IPS-15b (cell line): ENCODE measurements at regions not wholly inside any gene's neighbourhood (a gene's known extent, or its start where the extent isn't known, plus 50 kb on each side); places are given as distances from the start of the nearest gene placed in this dataset.

Source experiments
- H3K27me3 ChIP-seq: one replicate; pipeline ENCODE4 v1.6.1; 2013; ENCODE audit warnings: low read length; ENCODE audit not compliant: control insufficient read depth, insufficient read depth
- H3K36me3 ChIP-seq: one replicate; pipeline ENCODE4 v1.6.1; 2013; ENCODE audit warnings: low read length; ENCODE audit not compliant: control insufficient read depth, insufficient read depth
- H3K4me1 ChIP-seq: one replicate; pipeline ENCODE4 v1.6.1; 2013; ENCODE audit warnings: mild to moderate bottlenecking, low read length; ENCODE audit not compliant: control insufficient read depth, insufficient read depth
- H3K4me3 ChIP-seq: one replicate; pipeline ENCODE4 v1.5.1; 2013; ENCODE audit warnings: low read depth, low read length
- H3K9ac ChIP-seq: one replicate; pipeline ENCODE4 v1.6.1; 2013; ENCODE audit warnings: low read depth, mild to moderate bottlenecking, low read length
- H3K9me3 ChIP-seq: one replicate; pipeline ENCODE4 v1.6.1; 2013; ENCODE audit warnings: mild to moderate bottlenecking, low read length; ENCODE audit not compliant: control insufficient read depth, insufficient read depth

DNA sequence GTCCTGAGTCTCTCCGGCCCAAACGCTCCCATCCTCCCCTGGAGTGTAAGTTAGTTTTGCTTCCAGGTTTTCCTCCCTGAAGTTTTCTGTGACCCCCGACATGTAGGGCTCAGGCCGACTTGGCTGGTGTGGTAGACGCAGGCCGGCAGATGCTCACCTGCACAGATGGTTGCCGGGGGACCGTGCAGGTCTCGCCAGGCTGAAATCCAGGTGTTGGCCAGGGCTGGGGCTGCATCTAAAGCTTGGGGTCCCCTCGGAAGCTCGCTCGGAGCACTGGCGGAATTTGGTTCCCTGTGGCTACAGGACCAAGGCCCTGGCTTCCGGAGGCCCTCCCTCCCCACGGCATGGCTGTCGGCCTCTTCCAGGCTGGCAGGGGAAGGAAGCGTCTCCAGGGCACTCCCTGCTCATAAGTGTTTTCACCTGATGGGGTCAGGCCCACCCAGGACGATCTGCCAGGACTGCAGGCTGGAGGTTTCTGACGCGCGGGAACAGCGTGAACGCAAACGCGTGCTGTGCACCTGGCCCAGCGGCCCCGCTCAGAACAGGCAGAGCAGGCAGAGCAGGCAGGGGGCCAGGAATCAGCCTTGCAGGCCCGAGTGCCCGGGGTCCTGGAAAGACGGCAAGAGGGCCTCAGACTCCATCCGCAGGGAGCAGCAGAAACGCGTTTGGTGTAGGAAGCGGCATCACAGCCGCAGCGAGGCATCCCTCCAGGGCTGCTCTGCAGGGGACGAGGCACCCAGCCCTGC lies 258.2 kb downstream of the BRD1 start:
- Histone ChIP-seq H3K4me3 (no peak overlapping the region), H3K27me3 (no peaks in the 10 kb centered on the region), H3K9ac (no peak overlapping the region), H3K4me1 (no peaks in the 10 kb centered on the region), H3K36me3 (no peaks in the 10 kb centered on the region), H3K9me3 (no peaks in the 10 kb centered on the region)

DNA sequence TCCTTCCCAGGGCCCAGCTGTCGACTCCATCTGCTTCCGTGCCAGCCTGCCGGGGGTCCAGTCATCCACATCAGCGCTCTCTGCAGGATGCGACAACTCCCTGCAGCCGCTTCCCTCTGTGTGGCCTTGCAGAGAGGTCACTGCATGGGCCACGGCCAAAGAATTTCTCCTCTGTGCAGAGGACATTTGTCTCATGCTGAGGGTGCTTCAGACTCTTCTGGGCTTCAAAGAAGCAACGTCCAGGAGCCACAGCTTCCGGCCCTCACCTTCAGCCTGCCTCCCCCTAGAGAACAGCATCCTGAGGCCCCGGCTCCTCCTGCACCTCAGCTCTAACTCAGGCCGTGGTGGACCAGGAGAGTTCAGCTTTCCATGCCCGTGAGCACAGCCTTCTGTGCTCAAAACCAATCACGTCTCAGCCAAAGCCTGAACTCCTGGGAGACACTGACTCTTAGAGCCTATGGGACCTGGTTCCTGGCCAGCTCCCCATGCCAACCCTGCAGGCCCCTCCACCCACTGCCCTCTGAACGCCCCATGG lies 258.9 kb downstream of the BRD1 start:
- Histone ChIP-seq H3K9ac (no peak overlapping the region), H3K27me3 (no peaks in the 10 kb centered on the region), H3K4me1 (no peaks in the 10 kb centered on the region), H3K4me3 (no peak overlapping the region), H3K36me3 (no peaks in the 10 kb centered on the region), H3K9me3 (no peaks in the 10 kb centered on the region)

DNA sequence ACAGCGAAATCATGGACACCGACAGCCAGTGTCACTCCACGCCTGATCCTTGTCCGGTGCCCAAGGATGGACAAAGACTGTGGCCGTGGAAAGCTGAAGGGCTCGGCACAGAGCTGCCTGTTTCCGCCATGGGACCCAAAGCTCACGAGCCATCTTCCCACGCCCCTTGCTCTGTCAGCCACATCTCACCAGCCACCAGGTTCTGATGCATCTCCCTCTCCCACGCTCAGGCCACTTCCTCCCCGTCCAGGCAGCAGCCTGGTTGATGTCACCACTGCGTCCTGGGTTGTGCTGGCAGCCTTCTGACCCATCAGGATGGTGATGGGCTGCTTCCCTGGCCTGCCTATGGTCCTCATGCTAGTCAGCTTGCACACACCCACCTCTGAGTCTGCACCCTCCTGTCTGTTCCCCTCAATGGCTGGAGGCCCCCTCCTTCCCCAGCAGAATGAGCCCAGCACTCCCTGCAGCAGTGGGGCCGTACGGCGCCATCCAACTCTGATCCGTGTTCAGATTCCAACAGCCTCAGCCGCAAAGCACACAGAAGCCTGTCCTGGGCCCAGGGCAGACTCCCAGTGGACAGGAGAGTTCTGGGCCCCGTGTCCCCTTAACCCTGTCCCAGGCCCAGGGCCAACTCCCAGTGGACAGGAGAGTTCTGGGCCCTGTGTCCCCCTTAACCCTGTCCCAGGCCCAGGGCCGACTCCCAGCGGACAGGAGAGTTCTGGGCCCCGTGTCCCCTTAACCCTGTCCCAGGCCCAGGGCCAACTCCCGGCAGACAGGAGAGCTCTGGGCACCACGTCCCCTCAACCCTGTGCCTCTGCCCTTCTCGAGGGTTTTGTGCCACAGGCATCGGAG lies 259.5 kb downstream of the BRD1 start:
- H3K27me3 ChIP-seq = no peaks in the 10 kb centered on the region
- H3K4me3 ChIP-seq = no peak overlapping the region
- no peaks in the 10 kb centered on the region for H3K4me1 ChIP-seq
- H3K9ac ChIP-seq = no peak overlapping the region
- no peaks in the 10 kb centered on the region for H3K36me3 ChIP-seq
- H3K9me3 ChIP-seq = no peaks in the 10 kb centered on the region

DNA sequence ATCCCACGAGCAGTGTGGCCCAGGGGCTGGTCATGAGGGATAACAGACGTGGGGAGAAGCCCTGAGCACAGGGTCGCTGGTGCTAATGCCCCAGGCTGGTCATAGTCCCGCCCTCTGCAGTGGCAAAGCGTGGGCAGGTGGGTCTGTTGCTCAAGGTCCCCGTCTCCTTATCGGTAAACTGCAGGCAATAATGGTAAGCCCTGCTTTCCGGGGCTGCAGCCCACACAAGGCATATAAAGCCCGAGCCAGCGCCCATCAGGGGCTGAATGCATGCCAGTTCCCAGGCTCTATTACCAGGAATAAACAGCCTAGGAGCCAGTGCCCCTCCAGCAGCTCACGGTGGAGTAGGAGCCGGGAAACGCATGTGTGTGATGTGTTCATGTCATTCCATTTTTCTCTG lies 261.0 kb downstream of the BRD1 start:
- H3K9me3 ChIP-seq = no peaks in the 10 kb centered on the region
- no peaks in the 10 kb centered on the region for H3K36me3 ChIP-seq
- H3K9ac ChIP-seq = no peak overlapping the region
- no peaks in the 10 kb centered on the region for H3K27me3 ChIP-seq
- no peaks in the 10 kb centered on the region for H3K4me1 ChIP-seq
- H3K4me3 ChIP-seq = no peak overlapping the region

DNA sequence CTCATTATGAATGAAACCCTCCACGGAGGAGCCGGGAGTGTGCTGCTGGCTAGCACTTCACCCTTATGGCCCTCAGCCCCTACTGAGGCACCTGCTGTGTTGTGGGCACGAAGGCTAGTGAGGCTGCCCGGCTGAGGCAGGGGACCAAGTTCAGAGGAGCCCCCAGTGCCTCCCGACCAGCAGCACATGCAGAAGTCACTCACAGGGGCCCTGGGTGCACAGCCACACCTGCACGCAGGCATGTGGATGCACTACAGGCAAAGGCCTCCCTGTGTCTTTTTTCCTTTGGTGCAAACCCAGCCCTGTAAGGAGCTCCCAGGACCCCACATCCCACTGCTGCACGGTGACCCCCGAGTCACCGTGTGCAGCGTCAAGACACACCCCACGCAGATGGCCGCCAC lies 261.5 kb downstream of the BRD1 start:
- Histone ChIP-seq H3K4me1 (no peaks in the 10 kb centered on the region), H3K27me3 (no peaks in the 10 kb centered on the region), H3K36me3 (no peaks in the 10 kb centered on the region), H3K9ac (no peak overlapping the region), H3K9me3 (no peaks in the 10 kb centered on the region), H3K4me3 (no peak overlapping the region)

DNA sequence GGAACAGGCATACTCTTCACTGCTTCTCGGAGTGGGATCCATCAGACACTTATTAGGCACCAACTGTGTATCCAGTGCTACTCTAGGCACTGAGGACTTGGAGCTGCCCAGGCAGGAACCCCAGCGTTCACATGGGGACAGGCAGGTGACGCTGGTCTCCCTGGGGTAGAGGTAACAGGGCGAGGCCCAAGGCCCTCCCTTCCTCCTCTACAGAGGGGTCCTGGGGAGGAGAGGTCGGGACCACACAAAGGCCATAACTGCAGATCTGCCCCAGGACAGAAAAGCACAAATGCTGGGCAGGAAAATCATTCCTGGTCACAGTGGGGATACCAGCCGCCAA lies 262.2 kb downstream of the BRD1 start:
- no peaks in the 10 kb centered on the region for H3K36me3 ChIP-seq
- H3K4me1 ChIP-seq = no peaks in the 10 kb centered on the region
- H3K4me3 ChIP-seq = no peak overlapping the region
- H3K9ac ChIP-seq = no peak overlapping the region
- H3K9me3 ChIP-seq = no peaks in the 10 kb centered on the region
- H3K27me3 ChIP-seq = no peaks in the 10 kb centered on the region

DNA sequence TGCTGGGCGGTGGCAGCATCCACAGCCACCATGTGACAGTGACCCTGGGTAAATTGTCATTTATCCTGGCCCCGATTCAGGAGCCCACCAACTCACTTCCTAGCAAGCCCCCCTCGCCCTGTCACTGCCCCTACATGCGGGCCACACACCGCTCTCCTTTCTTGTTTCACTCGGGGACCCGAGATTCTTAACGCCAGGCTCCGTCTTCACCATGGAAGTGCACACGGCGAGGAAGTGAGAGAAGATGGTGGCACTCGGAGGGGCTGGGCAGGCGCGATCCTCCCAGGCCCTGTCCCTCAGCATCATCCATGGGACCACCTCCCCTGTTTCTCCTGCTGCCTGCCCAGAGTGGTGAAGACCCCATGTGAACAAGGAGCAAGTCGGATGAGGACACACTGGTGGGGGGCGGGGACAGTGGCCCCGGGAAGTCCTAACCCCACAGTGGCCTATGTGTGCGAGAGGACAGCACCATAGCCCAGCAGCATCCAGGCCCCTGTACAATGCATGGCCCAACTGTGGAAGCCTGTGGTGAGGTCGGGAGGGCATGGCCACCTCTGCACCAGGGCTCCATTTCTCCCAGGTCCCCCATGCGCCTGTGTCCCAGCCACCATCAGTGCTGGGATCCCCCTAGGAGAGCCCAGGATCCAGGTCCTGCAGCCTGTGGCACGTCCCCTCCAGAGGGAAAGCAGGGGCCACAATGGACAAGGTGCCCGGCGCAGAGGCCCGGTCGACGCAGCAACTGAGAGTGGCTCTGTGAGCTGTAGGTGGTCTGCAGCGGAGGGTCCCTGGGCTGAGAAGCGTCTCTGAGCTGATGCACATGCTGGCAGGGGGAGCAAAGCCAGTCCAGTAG lies 262.8 kb downstream of the BRD1 start:
- Histone ChIP-seq H3K9me3 (no peaks in the 10 kb centered on the region), H3K9ac (no peak overlapping the region), H3K4me1 (no peaks in the 10 kb centered on the region), H3K27me3 (no peaks in the 10 kb centered on the region), H3K36me3 (no peaks in the 10 kb centered on the region), H3K4me3 (no peak overlapping the region)

DNA sequence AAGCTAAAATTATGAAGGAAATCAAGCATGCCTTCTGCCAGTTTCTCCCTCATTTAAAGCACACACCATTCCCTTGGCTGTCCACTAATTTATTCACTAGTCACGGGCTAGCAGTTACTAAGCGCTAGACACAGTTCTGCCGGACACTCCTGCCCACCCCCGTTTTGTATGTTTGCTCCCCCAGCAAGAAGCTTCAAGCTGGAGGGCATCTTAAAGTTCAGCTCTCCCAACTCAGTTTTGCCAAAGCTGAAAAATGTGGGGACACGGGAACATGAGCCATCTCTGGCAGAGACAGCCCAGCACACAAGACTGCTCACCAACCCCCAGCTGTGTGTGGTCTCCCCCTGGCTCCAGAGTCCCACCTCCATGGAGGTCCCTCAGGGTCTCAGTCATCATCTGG lies 263.6 kb downstream of the BRD1 start:
- Histone ChIP-seq H3K9me3 (no peaks in the 10 kb centered on the region), H3K27me3 (no peaks in the 10 kb centered on the region), H3K4me1 (no peaks in the 10 kb centered on the region), H3K4me3 (no peak overlapping the region), H3K9ac (no peak overlapping the region), H3K36me3 (no peaks in the 10 kb centered on the region)

DNA sequence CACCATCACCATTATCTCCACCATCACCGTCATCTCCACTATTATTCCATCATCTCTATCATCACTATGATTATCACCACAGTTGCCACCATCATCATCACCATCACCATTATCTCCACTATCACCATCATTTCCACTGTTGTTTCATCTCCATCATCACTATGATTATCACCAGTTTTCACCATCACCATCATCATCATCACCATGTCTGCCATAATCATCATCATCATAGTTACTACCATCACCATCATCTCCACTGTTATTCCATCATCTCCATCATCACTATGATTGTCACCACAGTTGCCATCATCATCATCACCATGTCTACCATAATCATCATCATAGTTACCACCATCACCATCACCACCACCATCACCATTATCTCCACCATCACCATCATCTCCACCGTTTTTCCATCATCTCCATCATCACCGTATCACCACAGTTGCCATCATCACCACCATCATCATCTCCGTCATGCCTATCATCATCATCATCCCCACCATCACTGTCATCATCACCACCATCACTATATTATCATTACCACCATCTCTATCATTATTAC lies 264.9 kb downstream of the BRD1 start:
- Histone ChIP-seq H3K27me3 (no peaks in the 10 kb centered on the region), H3K36me3 (no peaks in the 10 kb centered on the region), H3K9ac (no peak overlapping the region), H3K9me3 (no peaks in the 10 kb centered on the region), H3K4me1 (no peaks in the 10 kb centered on the region), H3K4me3 (no peak overlapping the region)

DNA sequence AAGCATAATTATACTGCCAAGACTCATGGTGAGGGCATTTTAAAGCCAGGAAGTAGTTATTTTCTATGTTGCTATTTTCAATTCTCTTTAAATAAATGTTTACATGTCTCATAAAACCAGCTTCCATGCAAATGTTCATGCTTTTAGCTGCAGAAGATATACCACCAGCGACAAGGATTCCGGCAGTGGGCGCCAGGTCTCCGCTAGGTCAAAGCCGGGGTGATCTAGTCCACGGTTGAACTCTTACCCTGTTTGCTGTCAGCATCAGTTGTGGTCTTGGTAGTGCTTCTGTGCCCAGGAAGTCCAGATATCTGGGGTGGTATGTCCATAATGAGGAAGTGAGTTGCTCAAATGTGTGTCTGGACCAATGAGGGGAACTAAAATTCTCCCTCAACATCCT lies 265.7 kb downstream of the BRD1 start:
- Histone ChIP-seq H3K4me3 (no peak overlapping the region), H3K9ac (no peak overlapping the region)

DNA sequence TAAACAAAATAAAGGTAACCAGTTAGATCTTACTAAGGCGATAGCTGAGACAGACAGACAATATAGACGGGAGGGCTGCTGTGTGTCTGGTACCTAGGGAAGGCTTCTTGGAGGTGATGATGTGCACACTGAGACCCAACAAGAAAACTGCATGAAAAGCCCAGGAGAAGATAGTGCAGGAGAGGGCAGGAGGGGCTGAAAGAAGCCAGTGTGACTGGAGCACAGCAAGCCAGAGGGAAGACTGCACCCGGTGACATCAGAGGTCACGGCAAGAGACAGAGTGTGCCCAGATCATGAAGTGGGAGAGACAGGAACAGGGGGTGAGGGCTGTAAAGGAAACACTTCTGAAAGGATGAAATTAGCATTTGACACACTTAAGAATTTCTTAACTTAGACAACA lies 266.3 kb downstream of the BRD1 start:
- no peaks in the 10 kb centered on the region for H3K9me3 ChIP-seq
- no peaks in the 10 kb centered on the region for H3K4me1 ChIP-seq
- no peak overlapping the region for H3K4me3 ChIP-seq
- H3K36me3 ChIP-seq = no peaks in the 10 kb centered on the region
- H3K9ac ChIP-seq = no peak overlapping the region
- no peaks in the 10 kb centered on the region for H3K27me3 ChIP-seq

More for the DNA sequence above, 265.7 kb downstream of the BRD1 start:
- Histone ChIP-seq H3K4me1 (no peaks in the 10 kb centered on the region), H3K9me3 (no peaks in the 10 kb centered on the region), H3K36me3 (no peaks in the 10 kb centered on the region), H3K27me3 (no peaks in the 10 kb centered on the region)
